SK-N-SH treated with all-trans-retinoic acid at 6 μM for 48 hours (cell line): ENCODE measurements at regions not wholly inside any gene's neighbourhood (a gene's known extent, or its start where the extent isn't known, plus 50 kb on each side); places are given as distances from the start of the nearest gene placed in this dataset.
"Not testable (repeated sequence)": the region's sequence is repeated elsewhere in the genome, so short reads cannot be mapped to it uniquely, and the experiment has no call there.

Experiments used
- ATAC-seq: fragments of 200-7000 bp; cut with Tn5 transposase; 3 replicates; pipeline ENCODE4 v1.9.1; 2020; ENCODE audit warnings: mild to moderate bottlenecking, moderate library complexity
- ARNTL ChIP-seq: fragments of 450-650 bp; formaldehyde crosslinking; IDR thresholded peaks from 2 replicates; pipeline ENCODE4 v1.5.0; 2020; ENCODE audit warnings: low read depth, mild to moderate bottlenecking, moderate library complexity, borderline replicate concordance
- CREB5 ChIP-seq: fragments of 250-450 bp; sonication (Bioruptor Pico); IDR thresholded peaks from 2 replicates; pipeline ENCODE4 v1.5.1; 2020; ENCODE audit warnings: low read depth, mild to moderate bottlenecking, moderate library complexity
- CSDC2 ChIP-seq: fragments of 250-450 bp; sonication (Bioruptor Pico); IDR thresholded peaks from 2 replicates; pipeline ENCODE4 v1.5.0; 2020; ENCODE audit warnings: mild to moderate bottlenecking, moderate library complexity
- CSRNP3 ChIP-seq: fragments of 250-450 bp; sonication (Bioruptor Pico); IDR thresholded peaks from 2 replicates; pipeline ENCODE4 v1.5.1; 2021; ENCODE audit warnings: mild to moderate bottlenecking, moderate library complexity
- ESRRG ChIP-seq: fragments of 250-450 bp; sonication (Bioruptor Pico); IDR thresholded peaks from 2 replicates; pipeline ENCODE4 v1.6.1; 2021; ENCODE audit warnings: mild to moderate bottlenecking
- GLIS3 ChIP-seq: fragments of 250-450 bp; sonication (Bioruptor Pico); IDR thresholded peaks from 2 replicates; pipeline ENCODE4 v1.5.0; 2020; ENCODE audit warnings: mild to moderate bottlenecking, moderate library complexity
- ISL1 ChIP-seq: fragments of 250-450 bp; sonication (Bioruptor Pico); IDR thresholded peaks from 2 replicates; pipeline ENCODE4 v2.1.2; 2022; ENCODE audit warnings: mild to moderate bottlenecking, moderate library complexity
- OSR1 ChIP-seq: fragments of 250-450 bp; sonication (Bioruptor Pico); IDR thresholded peaks from 2 replicates; pipeline ENCODE4 v1.8.0; 2022; ENCODE audit warnings: moderate library complexity, mild to moderate bottlenecking, inconsistent platforms
- PATZ1 ChIP-seq: fragments of 250-450 bp; sonication (Bioruptor Pico); IDR thresholded peaks from 2 replicates; pipeline ENCODE4 v1.8.0; 2020; ENCODE audit warnings: mild to moderate bottlenecking, moderate library complexity, borderline replicate concordance
- POU6F1 ChIP-seq: fragments of 250-450 bp; sonication (Bioruptor Pico); IDR thresholded peaks from 2 replicates; pipeline ENCODE4 v1.8.0; 2021; ENCODE audit warnings: low read depth, mild to moderate bottlenecking, moderate library complexity, borderline replicate concordance
- PPARA ChIP-seq: fragments of 250-450 bp; sonication (Bioruptor Pico); IDR thresholded peaks from 2 replicates; pipeline ENCODE4 v1.5.0; 2020; ENCODE audit warnings: mild to moderate bottlenecking, borderline replicate concordance
- RARB ChIP-seq: fragments of 250-450 bp; sonication (Bioruptor Pico); IDR thresholded peaks from 2 replicates; pipeline ENCODE4 v1.8.0; 2021; ENCODE audit warnings: mild to moderate bottlenecking, moderate library complexity
- SNAI2 ChIP-seq: fragments of 250-450 bp; sonication (Bioruptor Pico); IDR thresholded peaks from 2 replicates; pipeline ENCODE4 v1.5.0; 2020; ENCODE audit warnings: mild to moderate bottlenecking, moderate library complexity
- TCF4 ChIP-seq: fragments of 250-450 bp; sonication (Bioruptor Pico); IDR thresholded peaks from 2 replicates; pipeline ENCODE4 v1.8.0; 2021; ENCODE audit warnings: mild to moderate bottlenecking, moderate library complexity, borderline replicate concordance
- TOX ChIP-seq: fragments of 250-450 bp; sonication (Bioruptor Pico); IDR thresholded peaks from 2 replicates; pipeline ENCODE4 v1.8.0; 2021; ENCODE audit warnings: mild to moderate bottlenecking, moderate library complexity, borderline replicate concordance
- TSHZ2 ChIP-seq: fragments of 250-450 bp; sonication (Bioruptor Pico); IDR thresholded peaks from 2 replicates; pipeline ENCODE4 v1.5.0; 2020; ENCODE audit warnings: mild to moderate bottlenecking, moderate library complexity
- ZC3H10 ChIP-seq: fragments of 250-450 bp; sonication (Bioruptor Pico); IDR thresholded peaks from 2 replicates; pipeline ENCODE4 v1.5.1; 2021; ENCODE audit warnings: mild to moderate bottlenecking, moderate library complexity
- ZFP3 ChIP-seq: fragments of 250-450 bp; sonication (Bioruptor Pico); IDR thresholded peaks from 2 replicates; pipeline ENCODE4 v1.5.0; 2020; ENCODE audit warnings: mild to moderate bottlenecking, moderate library complexity
- ZFP30 ChIP-seq: fragments of 450-650 bp; formaldehyde crosslinking; IDR thresholded peaks from 2 replicates; pipeline ENCODE4 v1.5.0; 2022; ENCODE audit warnings: mild to moderate bottlenecking, moderate library complexity
- ZNF565 ChIP-seq: fragments of 450-650 bp; formaldehyde crosslinking; conservative IDR thresholded peaks from 2 replicates; pipeline ENCODE4 v1.5.0; 2020; ENCODE audit warnings: low read depth, mild to moderate bottlenecking, moderate library complexity
- ZNF70 ChIP-seq: fragments of 450-650 bp; formaldehyde crosslinking; IDR thresholded peaks from 2 replicates; pipeline ENCODE4 v1.5.0; 2020; ENCODE audit warnings: mild to moderate bottlenecking, moderate library complexity
- ZNF8 ChIP-seq: fragments of 450-650 bp; formaldehyde crosslinking; IDR thresholded peaks from 2 replicates; pipeline ENCODE4 v1.5.0; 2020; ENCODE audit warnings: mild to moderate bottlenecking, moderate library complexity

GRCh38 chr14:101673873-101674272 lies 87.6 kb upstream of the PPP2R5C start:
- ATAC-seq = no peak
- TF ChIP-seq ZC3H10 (CRISPR knock-in tag) (no peak), ZNF8 (no peak), ARNTL (no peak), RARB (CRISPR knock-in tag) (no peak), ESRRG (no peak), SNAI2 (CRISPR knock-in tag) (no peak), TOX (CRISPR knock-in tag) (no peak), ZFP30 (CRISPR knock-in tag) (no peak), OSR1 (CRISPR knock-in tag) (no peak), CSRNP3 (CRISPR knock-in tag) (no peak), ISL1 (no peak), PATZ1 (CRISPR knock-in tag) (no peak), CSDC2 (CRISPR knock-in tag) (no peak), PPARA (CRISPR knock-in tag) (no peak), TCF4 (CRISPR knock-in tag) (no peak), ZNF565 (no peak), ZFP3 (no peak), GLIS3 (CRISPR knock-in tag) (no peak)

- ATAC-seq = not testable (repeated sequence)
Observed at GRCh38 chr14:101675835-101676234, 85.7 kb upstream of the PPP2R5C start.

- not testable (repeated sequence) for ATAC-seq
Observed at GRCh38 chr14:101677912-101678327, 83.6 kb upstream of the PPP2R5C start.

- TF ChIP-seq ZFP3 (no peak), PPARA (CRISPR knock-in tag) (no peak), OSR1 (CRISPR knock-in tag) (no peak), ISL1 (no peak), TSHZ2 (CRISPR knock-in tag) (no peak), TOX (CRISPR knock-in tag) (no peak), ZFP30 (CRISPR knock-in tag) (no peak), ARNTL (no peak), RARB (CRISPR knock-in tag) (no peak), PATZ1 (CRISPR knock-in tag) (no peak), CREB5 (no peak), CSRNP3 (CRISPR knock-in tag) (no peak), GLIS3 (CRISPR knock-in tag) (no peak), ESRRG (no peak), ZC3H10 (CRISPR knock-in tag) (no peak), CSDC2 (CRISPR knock-in tag) (no peak), TCF4 (CRISPR knock-in tag) (no peak), ZNF70 (CRISPR knock-in tag) (no peak), ZNF8 (no peak), POU6F1 (CRISPR knock-in tag) (no peak)
- no peak for ATAC-seq
Observed at GRCh38 chr14:101681795-101682194, 79.7 kb upstream of the PPP2R5C start.
